ENCODE measurements at regions not wholly inside any gene's neighbourhood (a gene's known extent, or its start where the extent isn't known, plus 50 kb on each side); places are given as distances from the start of the nearest gene placed in this dataset.
"Not testable (repeated sequence)": the region's sequence is repeated elsewhere in the genome, so short reads cannot be mapped to it uniquely, and the experiment has no call there.

- peak in 1 of 2 donors; percentile 22 for DNase-seq (ENCODE audit: low read depth in 2 of 2)
These were observed 220.3 kb upstream of the NFIA start for GRCh38 chr1:60861961-60862567.

- DNase-seq (ENCODE audit: low read depth in 2 of 2), result no peak
These were observed 223.2 kb upstream of the NFIA start for GRCh38 chr1:60859111-60859510.

DNA sequence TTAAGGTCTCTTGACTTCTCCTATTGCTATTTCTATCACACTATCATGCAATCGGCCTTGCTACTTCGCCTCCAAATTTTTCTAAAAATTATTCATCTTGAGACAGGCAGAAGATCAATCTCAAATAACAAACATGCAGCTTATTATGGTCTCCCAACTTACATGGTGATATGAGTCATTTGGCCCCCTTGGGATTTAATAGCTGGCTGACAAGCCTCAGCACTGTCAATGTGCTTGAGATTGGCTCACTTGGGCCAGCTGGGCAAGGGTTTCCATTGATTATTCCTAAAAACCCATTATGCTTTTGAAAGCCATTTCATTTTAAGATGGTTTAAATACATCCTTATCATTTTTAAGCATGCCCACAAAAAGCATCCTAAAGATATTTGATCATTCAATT is 224.5 kb upstream of the NFIA start:
- no peak for DNase-seq (ENCODE audit: low read depth in 2 of 2)

- DNase-seq (ENCODE audit: low read depth in 2 of 2), result no peak
These were observed 232.3 kb upstream of the NFIA start for GRCh38 chr1:60850084-60850483.

DNA sequence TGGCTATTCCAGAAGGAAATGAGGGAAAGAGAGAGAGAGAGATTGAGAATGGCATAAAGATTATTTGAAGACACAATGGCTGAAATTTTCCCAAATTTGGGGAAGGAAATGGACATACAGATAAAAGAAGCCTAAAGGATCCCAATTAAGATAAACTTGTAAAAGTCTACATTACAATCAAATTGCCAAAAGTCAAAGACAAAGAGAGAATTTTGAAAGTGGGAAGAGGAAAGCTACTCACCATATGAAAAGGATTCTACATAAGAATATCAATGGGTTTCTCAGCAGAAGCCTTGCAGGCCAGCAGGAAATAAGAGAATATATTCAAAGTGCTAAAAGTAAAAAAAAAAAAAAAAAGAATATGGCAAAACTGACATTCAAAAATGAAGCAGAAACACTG is 233.0 kb upstream of the NFIA start:
- DNase-seq (ENCODE audit: low read depth in 2 of 2), result no peak

- peak; percentile 45 to 62 for DNase-seq (ENCODE audit: low read depth in 2 of 2)
These were observed 233.7 kb upstream of the NFIA start for GRCh38 chr1:60848583-60849188.

- no peak for DNase-seq (ENCODE audit: low read depth in 2 of 2)
These were observed 234.3 kb upstream of the NFIA start for GRCh38 chr1:60847855-60848582.

DNA sequence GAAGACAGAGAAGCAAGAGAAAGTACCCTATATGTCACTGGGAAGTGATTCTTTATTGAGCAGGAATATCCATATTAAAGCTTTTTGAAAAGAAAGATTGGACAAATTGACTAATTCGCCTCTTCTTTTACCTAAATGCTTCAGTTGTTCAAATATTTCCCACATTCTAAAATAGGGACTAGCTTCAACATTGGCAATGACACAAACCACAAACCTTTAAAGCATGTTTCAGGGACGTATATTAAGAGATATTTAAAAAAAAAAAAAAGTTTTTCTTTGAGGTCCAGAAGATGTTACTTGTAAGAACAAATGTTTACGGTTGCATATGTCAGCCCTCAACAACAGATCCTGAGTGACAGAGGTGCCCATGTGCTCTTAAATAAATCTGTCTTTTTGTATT is 235.0 kb upstream of the NFIA start:
- DNase-seq (ENCODE audit: low read depth in 2 of 2), result no peak

- DNase-seq (ENCODE audit: low read depth in 2 of 2), result not testable (repeated sequence)
These were observed 236.7 kb upstream of the NFIA start for GRCh38 chr1:60845659-60846058.

DNA sequence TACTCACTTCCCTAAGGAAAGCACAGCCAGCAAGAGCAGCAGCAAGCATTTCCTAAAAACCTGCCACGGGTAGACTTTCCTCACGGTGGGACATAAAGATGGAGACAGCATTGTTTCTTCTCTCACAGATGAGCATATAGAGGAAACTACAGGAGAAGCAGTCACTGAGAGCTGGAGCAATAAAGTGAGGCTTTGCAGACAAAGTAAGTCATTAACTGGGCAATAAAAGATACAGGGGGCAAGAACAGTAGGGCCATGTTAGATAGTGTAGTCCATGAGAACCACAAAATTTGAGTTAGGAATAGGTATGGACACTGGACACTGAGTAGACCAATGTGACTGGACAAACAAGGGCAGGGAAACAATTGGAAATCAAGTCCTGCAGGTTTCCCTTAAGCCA is 240.1 kb upstream of the NFIA start:
- no peak for DNase-seq (ENCODE audit: low read depth in 2 of 2)

GRCh38 chr1:60841116-60842046 is 241.0 kb upstream of the NFIA start:
- no peak for DNase-seq (ENCODE audit: low read depth in 2 of 2)

GRCh38 chr1:60840476-60840875 is 241.9 kb upstream of the NFIA start:
- DNase-seq (ENCODE audit: low read depth in 2 of 2), result not testable (repeated sequence)

DNA sequence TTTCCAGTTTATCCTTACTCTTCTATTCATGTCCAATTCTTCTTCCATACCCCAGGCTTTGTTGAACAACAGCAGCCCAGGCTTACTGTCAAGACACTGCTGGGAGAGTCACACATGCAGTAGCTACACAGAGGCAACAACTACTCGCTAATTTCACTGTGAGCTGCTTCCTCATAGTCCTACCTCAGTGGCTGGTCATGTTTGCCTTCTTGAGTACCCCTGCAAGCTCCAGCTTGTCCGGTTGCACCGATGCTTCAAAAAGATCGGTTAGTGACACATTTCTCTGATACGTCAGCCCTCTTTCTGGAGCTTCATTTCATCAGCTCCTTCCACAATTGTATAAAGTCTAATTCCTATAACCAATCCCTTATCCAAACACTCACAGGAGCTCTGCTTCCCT is 246.7 kb upstream of the NFIA start:
- DNase-seq (ENCODE audit: low read depth in 2 of 2), result no peak

- no peak for DNase-seq (ENCODE audit: low read depth in 2 of 2)
These were observed 249.2 kb upstream of the NFIA start for GRCh38 chr1:60833173-60833572.

DNA sequence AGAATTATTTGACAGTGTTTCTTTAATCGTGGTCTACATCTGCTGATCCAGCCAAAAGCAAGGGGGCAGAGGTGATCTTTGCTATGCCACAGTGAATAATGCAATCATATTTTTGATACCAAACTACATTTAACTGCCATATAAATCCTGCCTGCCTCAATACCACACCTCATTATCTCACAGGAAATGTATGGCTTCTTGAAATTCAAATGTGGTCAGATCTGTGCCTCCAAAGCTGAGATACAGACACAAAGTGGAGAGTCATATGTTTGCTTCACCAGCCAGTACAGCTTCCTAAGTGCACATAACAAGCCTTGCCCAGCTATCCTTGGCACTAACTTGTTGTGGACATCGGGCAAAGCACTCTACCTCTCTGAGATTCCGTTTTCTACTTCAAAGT is 250.0 kb upstream of the NFIA start:
- no peak for DNase-seq (ENCODE audit: low read depth in 2 of 2)

DNA sequence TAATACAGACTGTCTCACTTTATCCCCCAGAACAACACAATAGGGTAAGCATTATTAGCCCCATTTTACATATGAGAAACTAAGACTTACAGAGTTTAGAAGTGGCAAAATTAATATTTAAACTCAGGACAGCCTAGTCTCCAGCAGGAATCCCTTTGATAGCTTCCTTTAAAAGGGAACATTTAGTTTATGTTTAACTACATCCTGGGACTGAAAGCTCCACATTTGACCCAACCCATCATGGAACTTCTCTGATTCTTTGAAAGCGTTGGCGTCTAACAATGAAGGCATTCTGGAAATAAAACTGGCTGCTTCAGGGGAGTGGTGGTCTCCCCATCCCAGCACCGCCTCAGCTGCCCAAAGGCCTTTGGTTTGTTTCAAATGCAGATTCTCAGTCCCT is 250.6 kb upstream of the NFIA start:
- DNase-seq (ENCODE audit: low read depth in 2 of 2), result no peak

DNA sequence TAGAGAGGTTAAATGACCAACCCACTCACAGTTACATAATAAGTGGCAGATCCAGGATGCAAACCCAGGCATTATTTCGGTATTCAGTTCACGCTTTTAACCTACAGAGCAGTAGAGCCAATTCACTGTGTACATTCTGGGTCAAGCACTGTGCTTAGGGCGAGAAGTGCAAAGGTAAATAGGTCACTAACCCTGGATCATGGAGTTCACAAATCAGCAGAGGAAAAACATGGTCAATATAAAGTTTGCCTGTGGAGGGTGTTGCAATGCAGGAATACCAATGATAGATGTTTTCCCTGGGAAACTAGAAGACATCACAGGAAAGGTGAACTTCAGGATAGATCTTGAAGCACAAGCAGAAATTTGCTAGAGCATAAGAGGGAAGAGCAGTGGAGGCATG is 253.4 kb upstream of the NFIA start:
- DNase-seq (ENCODE audit: low read depth in 2 of 2), result no peak

DNA sequence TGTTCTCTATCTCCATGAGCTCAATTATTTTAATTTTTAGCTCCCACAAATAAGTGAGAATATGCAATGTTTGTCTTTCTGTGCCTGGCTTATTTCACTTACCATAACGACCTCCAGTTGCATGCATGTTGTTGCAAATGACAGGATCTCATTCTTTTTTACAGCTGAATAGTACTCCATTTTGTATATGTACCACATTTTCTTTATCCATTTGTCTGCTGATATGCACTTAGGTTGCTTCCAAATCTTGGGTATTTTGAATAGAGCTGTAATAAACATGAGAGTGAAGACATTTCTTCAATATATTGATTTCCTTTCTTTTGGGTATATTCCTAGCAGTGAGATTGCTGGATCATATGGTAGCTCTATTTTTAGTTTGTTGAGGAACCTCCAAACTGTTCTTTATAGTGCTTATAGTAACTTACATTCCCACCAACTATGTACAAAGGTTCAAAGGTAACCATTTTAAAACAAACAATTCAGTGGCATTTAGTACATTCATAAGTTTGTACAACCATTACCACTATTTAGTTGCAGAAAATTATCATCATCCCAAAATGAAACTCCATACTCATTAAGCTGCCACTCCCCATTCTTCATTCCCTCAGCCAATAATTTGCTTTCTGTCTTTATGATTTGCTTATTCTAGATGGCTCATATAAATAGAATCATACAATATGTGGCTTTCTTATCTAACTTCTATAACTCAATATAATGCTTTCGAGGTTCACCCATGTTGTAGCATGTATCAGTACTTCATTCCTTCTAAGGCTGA is 255.9 kb upstream of the NFIA start:
- no peak for DNase-seq (ENCODE audit: low read depth in 2 of 2)

- DNase-seq (ENCODE audit: low read depth in 2 of 2), result peak; percentile 68 to 70
These were observed 256.8 kb upstream of the NFIA start for GRCh38 chr1:60825593-60825992.

DNA sequence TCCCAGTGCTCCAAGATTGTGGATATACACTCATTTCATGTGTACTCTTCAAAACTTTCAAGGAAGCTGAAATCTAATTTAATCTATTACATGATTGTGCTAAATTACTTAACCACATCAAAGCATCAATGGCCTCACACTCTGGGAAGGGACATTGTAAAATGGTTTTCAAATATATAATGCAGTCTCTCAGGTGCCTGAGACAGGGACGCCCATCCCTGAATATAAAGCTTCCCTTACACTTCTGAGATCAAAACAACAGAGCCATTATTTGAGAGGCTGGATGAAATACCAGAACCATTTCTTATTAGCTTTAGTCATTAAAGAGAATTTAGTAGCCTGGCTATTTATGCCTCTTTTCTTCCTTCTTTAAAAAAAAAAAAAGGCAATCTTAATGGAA is 259.2 kb upstream of the NFIA start:
- no peak for DNase-seq (ENCODE audit: low read depth in 2 of 2)

- no peak for DNase-seq (ENCODE audit: low read depth in 2 of 2)
These were observed 260.1 kb upstream of the NFIA start for GRCh38 chr1:60822252-60822651.

All from dermis microvascular lymphatic vessel endothelial cell (primary cell).